ENCODE measurements at regions not wholly inside any gene's neighbourhood (a gene's known extent, or its start where the extent isn't known, plus 50 kb on each side); places are given as distances from the start of the nearest gene placed in this dataset.

- DNase-seq: no peak
- Histone ChIP-seq H4K20me1 (ENCODE audit: insufficient read depth, low read length) (no peaks in the 10 kb centered on the region), H3K9me2 (replicated peaks; ENCODE audit: insufficient read depth, low read length) (no peaks in the 10 kb centered on the region), H2AFZ (ENCODE audit: low read length) (no peak overlapping the region), H3K4me2 (ENCODE audit: low read depth, low read length) (no peak overlapping the region), H3F3A (ENCODE audit: insufficient read depth, low read length) (no peaks in the 10 kb centered on the region), H3K9me3 (replicated peaks; ENCODE audit: insufficient read depth, low read length) (no peaks in the 10 kb centered on the region), H3K79me2 (ENCODE audit: low read length) (no peaks in the 10 kb centered on the region), H3K27me3 (replicated peaks; ENCODE audit: insufficient read depth, low read length) (no peaks in the 10 kb centered on the region), H3K27ac (ENCODE audit: low read length) (no peak overlapping the region), H3K36me3 (replicated peaks; ENCODE audit: insufficient read depth, low read length) (no peaks in the 10 kb centered on the region), H3K9ac (ENCODE audit: low read length) (no peak overlapping the region), H3K4me3 (ENCODE audit: low read length) (no peak overlapping the region), H3K4me1 (ENCODE audit: low read length) (0 out of 2 replicates have a peak, but pooled peaks cover 4% of the 10 kb centered on the region)
- TF ChIP-seq CTCF (IDR thresholded peaks at IDR 0.05; ENCODE audit: low read length): no peak
- no peak for TF ChIP-seq EZH2 (optimal IDR thresholded peaks at IDR 0.05; ENCODE audit: low read depth, low read length)
- TF ChIP-seq EZH2phosphoT487 (IDR thresholded peaks at IDR 0.05; ENCODE audit: low read length): no peak
Observed at GRCh38 chr1:228865627-228866330, 130.5 kb downstream of the RHOU start.

DNA sequence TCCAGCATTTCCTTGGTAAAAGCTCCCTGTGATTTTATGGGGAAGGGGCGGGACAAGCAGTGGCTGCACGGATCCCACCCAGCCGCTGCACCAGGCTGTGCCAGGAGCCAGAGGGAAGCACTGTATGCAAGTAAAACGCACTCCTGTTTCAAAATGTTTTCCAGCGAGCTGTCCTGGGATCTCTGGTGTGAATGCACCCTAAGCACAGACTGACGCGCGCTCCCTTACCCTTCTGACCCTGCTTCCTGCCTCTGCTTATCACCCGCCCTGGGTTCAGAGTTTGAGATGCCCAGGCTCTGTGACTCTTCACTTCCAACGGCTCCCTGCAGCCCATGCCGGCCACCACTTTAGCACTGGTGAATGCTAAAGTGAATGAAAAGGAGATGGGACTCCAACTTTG, 131.2 kb downstream of the RHOU start:
- no peak overlapping the region for H3K4me2 ChIP-seq (ENCODE audit: low read depth, low read length)
- no peak overlapping the region for H3K9ac ChIP-seq (ENCODE audit: low read length)
- no peaks in the 10 kb centered on the region for H3K9me2 ChIP-seq (replicated peaks; ENCODE audit: insufficient read depth, low read length)
- no peak for TF ChIP-seq EZH2phosphoT487 (IDR thresholded peaks at IDR 0.05; ENCODE audit: low read length)
- no peak for TF ChIP-seq CTCF (IDR thresholded peaks at IDR 0.05; ENCODE audit: low read length)
- no peak for TF ChIP-seq EZH2 (optimal IDR thresholded peaks at IDR 0.05; ENCODE audit: low read depth, low read length)
- H2AFZ ChIP-seq (ENCODE audit: low read length): no peak overlapping the region
- H3K79me2 ChIP-seq (ENCODE audit: low read length): no peaks in the 10 kb centered on the region
- no peak for DNase-seq
- H4K20me1 ChIP-seq (ENCODE audit: insufficient read depth, low read length): no peaks in the 10 kb centered on the region
- H3K9me3 ChIP-seq (replicated peaks; ENCODE audit: insufficient read depth, low read length): no peaks in the 10 kb centered on the region
- H3K4me3 ChIP-seq (ENCODE audit: low read length): no peak overlapping the region
- H3K4me1 ChIP-seq (ENCODE audit: low read length): 0 out of 2 replicates have a peak, but pooled peaks cover 4% of the 10 kb centered on the region
- H3K27me3 ChIP-seq (replicated peaks; ENCODE audit: insufficient read depth, low read length): no peaks in the 10 kb centered on the region
- H3K36me3 ChIP-seq (replicated peaks; ENCODE audit: insufficient read depth, low read length): no peaks in the 10 kb centered on the region
- H3K27ac ChIP-seq (ENCODE audit: low read length): no peak overlapping the region
- H3F3A ChIP-seq (ENCODE audit: insufficient read depth, low read length): no peaks in the 10 kb centered on the region

- Histone ChIP-seq H4K20me1 (ENCODE audit: insufficient read depth, low read length) (no peaks in the 10 kb centered on the region), H3K36me3 (replicated peaks; ENCODE audit: insufficient read depth, low read length) (no peaks in the 10 kb centered on the region), H3K4me1 (ENCODE audit: low read length) (0 out of 2 replicates have a peak, but pooled peaks cover 4% of the 10 kb centered on the region), H3K79me2 (ENCODE audit: low read length) (no peaks in the 10 kb centered on the region), H3F3A (ENCODE audit: insufficient read depth, low read length) (no peaks in the 10 kb centered on the region), H3K4me3 (ENCODE audit: low read length) (no peak overlapping the region), H3K9ac (ENCODE audit: low read length) (no peak overlapping the region), H3K4me2 (ENCODE audit: low read depth, low read length) (no peak overlapping the region), H2AFZ (ENCODE audit: low read length) (no peak overlapping the region), H3K27ac (ENCODE audit: low read length) (no peak overlapping the region), H3K9me2 (replicated peaks; ENCODE audit: insufficient read depth, low read length) (no peaks in the 10 kb centered on the region), H3K9me3 (replicated peaks; ENCODE audit: insufficient read depth, low read length) (no peaks in the 10 kb centered on the region), H3K27me3 (replicated peaks; ENCODE audit: insufficient read depth, low read length) (no peaks in the 10 kb centered on the region)
- TF ChIP-seq EZH2 (optimal IDR thresholded peaks at IDR 0.05; ENCODE audit: low read depth, low read length): no peak
- no peak for TF ChIP-seq EZH2phosphoT487 (IDR thresholded peaks at IDR 0.05; ENCODE audit: low read length)
- no peak for DNase-seq
Observed at GRCh38 chr1:228867108-228867950, 132.1 kb downstream of the RHOU start.
